KMS-11 (cell line): ENCODE measurements at regions not wholly inside any gene's neighbourhood (a gene's known extent, or its start where the extent isn't known, plus 50 kb on each side); places are given as distances from the start of the nearest gene placed in this dataset.

ENCODE experiments used
- H2AFZ ChIP-seq: fragments of 200-600 bp; sonication (generic); 2 replicates; pipeline ENCODE4 v1.6.1; 2016; ENCODE audit warnings: antibody characterized with exemption, mixed run types, low read depth
- H3K27ac ChIP-seq: fragments of 200-600 bp; sonication (generic); 2 replicates; pipeline ENCODE4 v1.6.1; 2016; ENCODE audit warnings: mild to moderate bottlenecking, mixed run types
- H3K27me3 ChIP-seq: fragments of 200-600 bp; sonication (generic); 2 replicates; pipeline ENCODE4 v1.6.1; 2017; ENCODE audit warnings: mild to moderate bottlenecking, low read depth, mixed run types, moderate library complexity; ENCODE audit not compliant: insufficient read depth
- H3K36me3 ChIP-seq: fragments of 200-600 bp; sonication (generic); 2 replicates; pipeline ENCODE4 v1.6.1; 2017; ENCODE audit warnings: mild to moderate bottlenecking, mixed run types; ENCODE audit not compliant: insufficient read depth
- H3K4me1 ChIP-seq: fragments of 200-600 bp; sonication (generic); 2 replicates; pipeline ENCODE4 v1.6.1; 2016; ENCODE audit warnings: mild to moderate bottlenecking, low read depth, mixed run types; ENCODE audit not compliant: poor library complexity, severe bottlenecking
- H3K4me2 ChIP-seq: fragments of 200-600 bp; sonication (generic); 2 replicates; pipeline ENCODE4 v1.7.0; 2016; ENCODE audit warnings: mild to moderate bottlenecking, mixed run types
- H3K4me3 ChIP-seq: fragments of 200-600 bp; sonication (generic); IDR thresholded peaks from 2 replicates; pipeline ENCODE4 v1.6.1; 2017; ENCODE audit warnings: low read depth, low read length, mixed read lengths; ENCODE audit not compliant: insufficient read depth
- H3K79me2 ChIP-seq: fragments of 200-600 bp; sonication (generic); 2 replicates; pipeline ENCODE4 v1.6.1; 2016; ENCODE audit warnings: low read depth, mixed run types; ENCODE audit not compliant: insufficient read depth
- H3K9ac ChIP-seq: fragments of 200-600 bp; sonication (generic); 2 replicates; pipeline ENCODE4 v1.6.1; 2016; ENCODE audit warnings: mild to moderate bottlenecking, mixed run types
- H4K20me1 ChIP-seq: fragments of 200-600 bp; sonication (generic); 2 replicates; pipeline ENCODE4 v1.6.1; 2016; ENCODE audit warnings: mild to moderate bottlenecking, mixed run types; ENCODE audit not compliant: insufficient read depth
- TF ChIP-seq, protein P1 (sequence below): fragments of 200-600 bp; sonication (generic); conservative IDR thresholded peaks from 2 replicates; pipeline ENCODE4 v1.6.1; 2017; ENCODE audit warnings: low read depth, mild to moderate bottlenecking, antibody characterized with exemption, low read length, moderate library complexity, mixed read lengths

- no peak overlapping the region for H3K4me2 ChIP-seq
- TF ChIP-seq, protein P1, sequence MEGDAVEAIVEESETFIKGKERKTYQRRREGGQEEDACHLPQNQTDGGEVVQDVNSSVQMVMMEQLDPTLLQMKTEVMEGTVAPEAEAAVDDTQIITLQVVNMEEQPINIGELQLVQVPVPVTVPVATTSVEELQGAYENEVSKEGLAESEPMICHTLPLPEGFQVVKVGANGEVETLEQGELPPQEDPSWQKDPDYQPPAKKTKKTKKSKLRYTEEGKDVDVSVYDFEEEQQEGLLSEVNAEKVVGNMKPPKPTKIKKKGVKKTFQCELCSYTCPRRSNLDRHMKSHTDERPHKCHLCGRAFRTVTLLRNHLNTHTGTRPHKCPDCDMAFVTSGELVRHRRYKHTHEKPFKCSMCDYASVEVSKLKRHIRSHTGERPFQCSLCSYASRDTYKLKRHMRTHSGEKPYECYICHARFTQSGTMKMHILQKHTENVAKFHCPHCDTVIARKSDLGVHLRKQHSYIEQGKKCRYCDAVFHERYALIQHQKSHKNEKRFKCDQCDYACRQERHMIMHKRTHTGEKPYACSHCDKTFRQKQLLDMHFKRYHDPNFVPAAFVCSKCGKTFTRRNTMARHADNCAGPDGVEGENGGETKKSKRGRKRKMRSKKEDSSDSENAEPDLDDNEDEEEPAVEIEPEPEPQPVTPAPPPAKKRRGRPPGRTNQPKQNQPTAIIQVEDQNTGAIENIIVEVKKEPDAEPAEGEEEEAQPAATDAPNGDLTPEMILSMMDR = no peak
- H3K27ac ChIP-seq = no peak overlapping the region
- no peaks in the 10 kb centered on the region for H3K36me3 ChIP-seq
- no peak overlapping the region for H2AFZ ChIP-seq
- no peaks in the 10 kb centered on the region for H4K20me1 ChIP-seq
- H3K4me3 ChIP-seq = no peak overlapping the region
- no peak overlapping the region for H3K9ac ChIP-seq
- H3K27me3 ChIP-seq = no peaks in the 10 kb centered on the region
- H3K4me1 ChIP-seq = no peaks in the 10 kb centered on the region
- H3K79me2 ChIP-seq = no peaks in the 10 kb centered on the region
These were observed 1508.0 kb upstream of the TENM4 start for GRCh38 chr11:80948781-80949180.

DNA sequence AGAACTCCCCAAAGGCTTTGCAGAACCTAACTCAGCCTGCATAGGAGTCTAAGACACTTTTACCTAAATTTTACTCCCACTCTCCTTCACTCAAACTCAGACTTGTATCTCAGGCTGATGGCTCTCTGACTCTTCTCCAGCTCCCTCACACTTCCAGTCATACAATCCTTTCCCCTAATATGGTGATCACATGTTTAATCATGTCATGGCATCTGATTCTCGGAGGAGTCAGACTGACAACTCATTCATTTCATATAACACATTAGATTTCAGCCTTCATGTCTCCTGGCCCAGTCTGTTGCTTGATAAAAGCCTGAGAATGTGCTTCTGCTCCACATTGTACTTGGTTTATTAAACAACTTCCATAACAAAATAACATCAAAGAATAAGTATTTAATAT is 1503.9 kb upstream of the TENM4 start:
- Histone ChIP-seq H3K36me3 (no peaks in the 10 kb centered on the region), H3K27ac (no peak overlapping the region), H2AFZ (no peak overlapping the region), H4K20me1 (no peaks in the 10 kb centered on the region), H3K79me2 (no peaks in the 10 kb centered on the region), H3K4me2 (no peak overlapping the region), H3K27me3 (no peaks in the 10 kb centered on the region), H3K4me3 (no peak overlapping the region), H3K4me1 (no peaks in the 10 kb centered on the region), H3K9ac (no peak overlapping the region)
- TF ChIP-seq, protein P1 = no peak

DNA sequence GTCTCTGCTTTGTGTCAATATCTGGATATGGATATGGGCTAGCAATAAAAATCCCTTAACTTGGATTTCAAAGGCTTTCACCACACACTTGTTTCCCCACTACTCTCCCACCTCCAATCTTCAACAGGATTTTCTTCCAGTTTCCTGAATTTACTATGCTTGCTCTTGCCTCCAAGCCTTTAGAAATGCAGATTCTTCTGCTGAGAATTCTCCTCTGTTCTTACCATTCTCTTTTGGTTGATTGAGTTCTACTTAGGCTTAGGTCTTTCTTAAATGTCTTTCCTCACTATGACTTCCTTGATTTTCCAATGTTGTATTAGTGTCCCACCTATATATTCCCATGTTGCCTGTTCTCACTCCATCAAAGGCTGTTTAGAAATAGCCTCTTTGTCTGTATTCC is 1502.4 kb upstream of the TENM4 start:
- Histone ChIP-seq H3K9ac (no peak overlapping the region), H3K4me3 (no peak overlapping the region), H4K20me1 (no peaks in the 10 kb centered on the region), H3K4me2 (no peak overlapping the region), H2AFZ (no peak overlapping the region), H3K79me2 (no peaks in the 10 kb centered on the region), H3K36me3 (no peaks in the 10 kb centered on the region), H3K4me1 (no peaks in the 10 kb centered on the region), H3K27me3 (no peaks in the 10 kb centered on the region), H3K27ac (no peak overlapping the region)
- TF ChIP-seq, protein P1 = no peak

GRCh38 chr11:80937842-80938241 is 1497.0 kb upstream of the TENM4 start:
- Histone ChIP-seq H4K20me1 (no peaks in the 10 kb centered on the region), H3K36me3 (no peaks in the 10 kb centered on the region), H3K27me3 (no peaks in the 10 kb centered on the region), H3K4me1 (no peaks in the 10 kb centered on the region), H3K4me2 (no peak overlapping the region), H3K4me3 (no peak overlapping the region), H3K9ac (no peak overlapping the region), H2AFZ (no peak overlapping the region), H3K79me2 (no peaks in the 10 kb centered on the region), H3K27ac (no peak overlapping the region)
- TF ChIP-seq, protein P1 = no peak
